GM13976 (cell line): ENCODE measurements at regions not wholly inside any gene's neighbourhood (a gene's known extent, or its start where the extent isn't known, plus 50 kb on each side); places are given as distances from the start of the nearest gene placed in this dataset.
"Not testable (repeated sequence)": the region's sequence is repeated elsewhere in the genome, so short reads cannot be mapped to it uniquely, and the experiment has no call there.

ENCODE experiments used
- DNase-seq: peaks from one replicate; pipeline ENCODE4 v3.0.0; 2012; ENCODE audit warnings: low spot score
- in situ Hi-C: fragments of 300-500 bp; cut with MboI; formaldehyde crosslinking; loops from one replicate; pipeline ENCODE4 v1.12.0; 2022; ENCODE audit warnings: low sequenced_read_pairs, mixed read lengths, inconsistent platforms; ENCODE audit not compliant: unreplicated experiment
- TF ChIP-seq, protein P1 (sequence below): IDR thresholded peaks from 2 replicates; pipeline ENCODE4 v1.5.1; 2012; ENCODE audit warnings: borderline replicate concordance, mild to moderate bottlenecking; ENCODE audit not compliant: insufficient read depth; ENCODE audit errors: extremely low read depth, missing control alignments, control extremely low read depth

DNA sequence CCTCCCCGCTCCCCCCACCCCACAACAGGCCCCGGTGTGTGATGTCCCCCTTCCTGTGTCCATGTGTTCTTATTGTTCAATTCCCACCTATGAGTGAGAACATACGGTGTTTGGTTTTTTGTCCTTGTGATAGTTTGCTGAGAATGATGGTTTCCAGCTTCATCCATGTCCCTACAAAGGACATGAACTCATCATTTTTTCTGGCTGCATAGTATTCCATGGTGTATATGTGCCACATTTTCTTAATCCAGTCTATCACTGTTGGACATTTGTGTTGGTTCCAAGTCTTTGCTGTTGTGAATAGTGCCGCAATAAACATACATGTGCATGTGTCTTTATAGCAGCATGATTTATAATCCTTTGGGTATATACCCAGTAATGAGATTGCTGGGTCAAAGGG is 104.3 kb downstream of the MTPN start:
- DNase-seq, in situ Hi-C loops: not testable (repeated sequence)

DNA sequence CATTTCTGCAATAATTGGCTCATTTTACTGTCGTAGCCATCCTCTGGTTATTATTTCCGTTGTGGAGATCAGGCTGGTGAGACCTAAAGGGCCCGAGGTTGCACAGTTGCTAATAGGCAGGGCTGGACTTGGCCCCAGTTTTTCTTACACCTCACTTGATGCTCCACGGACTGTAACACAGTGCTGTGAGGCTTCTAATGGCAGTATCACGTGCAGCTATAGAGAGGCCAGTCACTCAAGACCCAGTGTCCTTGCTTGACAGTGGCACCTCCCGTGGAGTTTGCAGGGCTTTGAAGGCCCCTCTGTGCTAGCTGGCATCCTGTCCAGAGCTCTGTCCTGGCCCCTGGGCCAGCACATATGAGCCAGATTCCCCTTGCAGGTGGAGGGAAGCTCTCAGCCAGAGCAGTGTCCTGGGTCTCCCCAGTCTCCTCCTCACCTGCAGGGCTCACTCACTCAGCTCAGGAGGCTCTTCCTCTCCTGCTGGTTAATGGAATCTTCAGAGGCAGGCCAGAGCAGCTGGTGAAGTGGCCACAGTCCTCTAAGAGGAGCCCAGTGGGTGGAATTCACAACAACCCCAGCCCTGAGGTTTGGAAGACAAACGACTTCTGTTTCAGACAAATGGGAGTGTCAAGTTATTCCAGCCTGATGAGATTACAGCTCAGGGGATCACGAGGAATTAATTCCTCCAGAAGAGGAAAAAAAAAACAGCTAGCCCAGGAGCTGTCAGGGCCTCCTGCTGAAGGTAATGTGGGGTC is 114.2 kb upstream of the FAM180A start:
- TF ChIP-seq, protein P1, sequence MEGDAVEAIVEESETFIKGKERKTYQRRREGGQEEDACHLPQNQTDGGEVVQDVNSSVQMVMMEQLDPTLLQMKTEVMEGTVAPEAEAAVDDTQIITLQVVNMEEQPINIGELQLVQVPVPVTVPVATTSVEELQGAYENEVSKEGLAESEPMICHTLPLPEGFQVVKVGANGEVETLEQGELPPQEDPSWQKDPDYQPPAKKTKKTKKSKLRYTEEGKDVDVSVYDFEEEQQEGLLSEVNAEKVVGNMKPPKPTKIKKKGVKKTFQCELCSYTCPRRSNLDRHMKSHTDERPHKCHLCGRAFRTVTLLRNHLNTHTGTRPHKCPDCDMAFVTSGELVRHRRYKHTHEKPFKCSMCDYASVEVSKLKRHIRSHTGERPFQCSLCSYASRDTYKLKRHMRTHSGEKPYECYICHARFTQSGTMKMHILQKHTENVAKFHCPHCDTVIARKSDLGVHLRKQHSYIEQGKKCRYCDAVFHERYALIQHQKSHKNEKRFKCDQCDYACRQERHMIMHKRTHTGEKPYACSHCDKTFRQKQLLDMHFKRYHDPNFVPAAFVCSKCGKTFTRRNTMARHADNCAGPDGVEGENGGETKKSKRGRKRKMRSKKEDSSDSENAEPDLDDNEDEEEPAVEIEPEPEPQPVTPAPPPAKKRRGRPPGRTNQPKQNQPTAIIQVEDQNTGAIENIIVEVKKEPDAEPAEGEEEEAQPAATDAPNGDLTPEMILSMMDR, result no peak
- no peak for DNase-seq
- in situ Hi-C loops, result no loop called here

DNA sequence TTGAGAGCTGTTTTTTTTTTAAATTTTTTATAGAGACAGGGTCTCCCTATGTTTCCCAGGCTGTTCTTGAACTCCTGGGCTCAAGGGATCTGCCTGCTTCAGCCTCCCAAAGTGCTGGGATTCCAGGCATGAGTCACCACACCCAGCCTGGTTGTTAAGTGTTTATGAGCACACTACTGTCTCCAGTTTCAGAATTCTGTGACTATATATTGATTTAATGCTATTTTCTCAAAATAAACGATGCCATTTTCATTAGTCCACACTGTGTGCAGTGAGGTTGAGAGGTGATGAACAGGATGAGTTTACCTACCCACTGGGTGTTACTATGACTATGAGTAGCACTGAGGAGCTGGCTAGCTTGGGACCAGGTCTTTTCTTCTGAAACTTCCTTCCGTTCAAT is 110.9 kb upstream of the FAM180A start:
- DNase-seq, result no peak
- TF ChIP-seq, protein P1, result no peak
- in situ Hi-C loops, result no loop called here

DNA sequence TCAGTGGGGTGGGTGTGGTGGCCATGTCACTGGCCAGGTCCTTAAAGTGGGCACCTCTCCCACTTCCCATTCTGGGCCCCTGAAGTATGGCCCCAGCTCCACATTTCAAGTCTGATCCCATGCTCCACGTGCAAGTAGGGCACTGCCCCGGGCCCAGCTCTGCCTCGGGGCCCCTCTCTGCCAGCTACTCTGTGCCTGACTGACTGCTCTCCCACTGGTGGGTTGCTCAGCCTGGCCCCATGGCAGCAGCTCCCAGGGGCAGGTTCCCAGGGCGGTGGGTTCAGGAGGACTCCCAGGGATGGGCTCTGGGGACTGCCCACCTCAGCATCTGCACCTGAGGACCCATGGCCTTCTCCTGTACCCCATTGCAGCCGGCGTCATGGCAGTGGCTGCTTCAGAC is 110.2 kb upstream of the FAM180A start:
- TF ChIP-seq, protein P1, result no peak
- no peak for DNase-seq
- in situ Hi-C loops, result no loop called here

DNA sequence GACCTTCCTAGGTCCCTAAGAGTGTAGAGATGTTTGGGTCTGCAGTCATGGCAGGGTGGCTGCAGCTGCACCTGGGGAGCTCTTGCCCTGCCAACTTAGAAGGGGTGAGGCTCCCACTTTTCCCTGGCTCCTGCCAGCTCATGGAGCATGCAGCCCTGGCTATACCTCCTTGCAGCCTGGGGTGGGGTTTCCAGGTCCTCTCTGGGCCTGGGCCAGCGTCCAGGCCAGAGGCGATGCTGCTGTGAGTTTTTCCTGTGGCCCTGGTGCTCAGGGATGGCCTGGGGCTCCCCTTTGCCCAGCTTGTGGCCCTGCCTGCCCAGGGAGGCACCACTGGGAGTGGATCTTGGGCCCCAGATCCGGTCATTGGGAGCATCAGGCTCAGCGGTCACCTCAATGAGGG is 109.8 kb upstream of the FAM180A start:
- TF ChIP-seq, protein P1, result no peak

DNA sequence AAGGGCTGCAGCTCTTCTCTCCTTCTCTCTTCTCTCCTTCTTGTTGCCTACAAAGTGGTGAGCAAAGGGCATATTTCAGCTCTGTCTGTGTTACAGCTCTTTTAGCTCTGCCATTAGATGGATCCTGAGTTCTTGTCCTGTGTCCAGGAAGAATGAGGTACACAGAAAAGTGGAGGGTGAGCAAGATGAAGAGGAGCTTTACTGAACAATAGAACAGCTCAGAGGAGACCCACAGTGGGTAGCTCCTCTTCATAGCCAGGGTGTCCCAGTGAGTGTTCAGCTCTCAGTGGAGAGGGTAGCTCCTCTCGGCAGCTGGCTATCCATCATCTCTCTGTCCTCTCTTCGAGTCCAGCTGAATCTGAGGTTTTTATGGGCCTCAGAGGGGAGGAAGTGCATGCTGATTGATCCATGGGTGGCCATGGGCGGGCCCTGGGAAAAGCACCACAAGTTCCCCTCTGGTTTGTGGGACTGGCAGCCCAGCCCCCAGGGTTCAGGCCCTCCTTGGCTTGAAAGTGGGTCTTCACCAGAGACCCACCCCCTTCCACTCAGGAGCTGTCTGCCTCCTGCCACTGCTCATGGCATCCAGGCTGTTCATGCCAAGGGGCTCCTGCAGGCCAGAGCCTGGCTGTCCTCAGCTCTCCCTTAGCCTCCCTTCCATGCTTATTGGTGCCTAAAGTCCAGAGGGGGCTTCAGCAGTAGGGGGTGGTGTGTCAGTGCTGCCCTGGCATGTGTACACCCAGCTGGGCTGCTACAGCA is 109.1 kb upstream of the FAM180A start:
- TF ChIP-seq, protein P1, result no peak
- no peak for DNase-seq
- in situ Hi-C loops, result no loop called here

More for the DNA sequence above, 109.8 kb upstream of the FAM180A start:
- no peak for DNase-seq
- in situ Hi-C loops, result no loop called here
